ENCODE measurements at regions not wholly inside any gene's neighbourhood (a gene's known extent, or its start where the extent isn't known, plus 50 kb on each side); places are given as distances from the start of the nearest gene placed in this dataset.

GRCh38 chr6:49328051-49328744 is 134.9 kb downstream of the MMUT start:
- H3K36me3 Mint-ChIP-seq (ENCODE audit: unreplicated experiment) = no peaks in the 10 kb centered on the region
- no peak overlapping the region for H3K4me3 Mint-ChIP-seq (ENCODE audit: unreplicated experiment)
- peaks cover 15% of the 10 kb centered on the region for H3K9me3 Mint-ChIP-seq (ENCODE audit: unreplicated experiment)
- TF ChIP-seq CTCF (IDR thresholded peaks at IDR 0.05) = no peak
- H3K27me3 Mint-ChIP-seq (ENCODE audit: unreplicated experiment) = no peaks in the 10 kb centered on the region
- H3K27ac Mint-ChIP-seq (ENCODE audit: unreplicated experiment) = peak overlapping the region; percentile 12
- DNase-seq (ENCODE audit: extremely low spot score, unreplicated experiment) = no peak
- H3K4me1 Mint-ChIP-seq (ENCODE audit: unreplicated experiment) = peaks cover 37% of the 10 kb centered on the region

GRCh38 chr6:49327571-49327970 is 135.5 kb downstream of the MMUT start:
- Mint-ChIP-seq H3K4me3 (ENCODE audit: unreplicated experiment) (no peak overlapping the region), H3K9me3 (ENCODE audit: unreplicated experiment) (peaks cover 19% of the 10 kb centered on the region), H3K27me3 (ENCODE audit: unreplicated experiment) (no peaks in the 10 kb centered on the region), H3K36me3 (ENCODE audit: unreplicated experiment) (no peaks in the 10 kb centered on the region), H3K27ac (ENCODE audit: unreplicated experiment) (peak overlapping the region; percentile 74), H3K4me1 (ENCODE audit: unreplicated experiment) (peaks cover 32% of the 10 kb centered on the region)
- TF ChIP-seq CTCF (IDR thresholded peaks at IDR 0.05) = no peak
- no peak for DNase-seq (ENCODE audit: extremely low spot score, unreplicated experiment)

GRCh38 chr6:49327005-49327404 is 136.0 kb downstream of the MMUT start:
- no peak for DNase-seq (ENCODE audit: extremely low spot score, unreplicated experiment)
- Mint-ChIP-seq H3K27ac (ENCODE audit: unreplicated experiment) (peak overlapping the region; percentile 74), H3K36me3 (ENCODE audit: unreplicated experiment) (no peaks in the 10 kb centered on the region), H3K4me1 (ENCODE audit: unreplicated experiment) (peaks cover 30% of the 10 kb centered on the region), H3K27me3 (ENCODE audit: unreplicated experiment) (no peaks in the 10 kb centered on the region), H3K4me3 (ENCODE audit: unreplicated experiment) (no peak overlapping the region), H3K9me3 (ENCODE audit: unreplicated experiment) (peaks cover 16% of the 10 kb centered on the region)
- no peak for TF ChIP-seq CTCF (IDR thresholded peaks at IDR 0.05)

GRCh38 chr6:49326347-49326746 is 136.7 kb downstream of the MMUT start:
- no peak for TF ChIP-seq CTCF (IDR thresholded peaks at IDR 0.05)
- H3K9me3 Mint-ChIP-seq (ENCODE audit: unreplicated experiment) = peaks cover 16% of the 10 kb centered on the region
- peak overlapping the region; percentile 74 for H3K27ac Mint-ChIP-seq (ENCODE audit: unreplicated experiment)
- no peaks in the 10 kb centered on the region for H3K36me3 Mint-ChIP-seq (ENCODE audit: unreplicated experiment)
- DNase-seq (ENCODE audit: extremely low spot score, unreplicated experiment) = no peak
- H3K4me3 Mint-ChIP-seq (ENCODE audit: unreplicated experiment) = no peak overlapping the region
- peaks cover 30% of the 10 kb centered on the region for H3K4me1 Mint-ChIP-seq (ENCODE audit: unreplicated experiment)
- H3K27me3 Mint-ChIP-seq (ENCODE audit: unreplicated experiment) = no peaks in the 10 kb centered on the region

- Mint-ChIP-seq H3K36me3 (ENCODE audit: unreplicated experiment) (no peaks in the 10 kb centered on the region), H3K27me3 (ENCODE audit: unreplicated experiment) (no peaks in the 10 kb centered on the region), H3K9me3 (ENCODE audit: unreplicated experiment) (peaks cover 16% of the 10 kb centered on the region), H3K27ac (ENCODE audit: unreplicated experiment) (peak overlapping the region; percentile 74), H3K4me1 (ENCODE audit: unreplicated experiment) (peaks cover 30% of the 10 kb centered on the region), H3K4me3 (ENCODE audit: unreplicated experiment) (no peak overlapping the region)
- TF ChIP-seq CTCF (IDR thresholded peaks at IDR 0.05) = no peak
- no peak for DNase-seq (ENCODE audit: extremely low spot score, unreplicated experiment)
These were observed 137.2 kb downstream of the MMUT start for GRCh38 chr6:49325891-49326290.
